B cell (primary cell): ENCODE measurements at regions not wholly inside any gene's neighbourhood (a gene's known extent, or its start where the extent isn't known, plus 50 kb on each side); places are given as distances from the start of the nearest gene placed in this dataset.

ENCODE experiments used
- ATAC-seq: fragments of 200-7000 bp; cut with Tn5 transposase; one replicate; pipeline ENCODE4 v1.10.0; 2021; ENCODE audit warnings: low read depth, mild to moderate bottlenecking, moderate number of reproducible peaks, moderate library complexity
- CTCF ChIA-PET: fragments of 350-600 bp; sonication (Branson Sonifier 250); formaldehyde crosslinking; loops from one replicate; lab custom pipeline; 2021; ENCODE audit warnings: antibody characterized with exemption, inconsistent platforms; lab: Charles Lee
- POLR2A ChIA-PET: fragments of 350-600 bp; sonication (Branson Sonifier 250); formaldehyde crosslinking; loops from one replicate; lab custom pipeline; 2021; ENCODE audit warnings: antibody characterized with exemption; lab: Charles Lee
- DNase-seq: peaks from one replicate; pipeline ENCODE4 v3.0.0; 2013
- H2AFZ ChIP-seq: 2 replicates; pipeline ENCODE4 v1.6.1; 2012; ENCODE audit warnings: mild to moderate bottlenecking, low read depth, low read length; ENCODE audit not compliant: insufficient read depth, poor library complexity, severe bottlenecking
- H3K27ac ChIP-seq, 2 donors: 1 replicate in 1 of 2; 2 replicates in 1 of 2; pipeline ENCODE4 v1.5.1; 2012 to 2013; ENCODE audit warnings: low read length in 2 of 2, mild to moderate bottlenecking in 2 of 2, moderate library complexity in 1 of 2
- H3K27me3 ChIP-seq, 4 experiments: fragments of 200-600 bp in 1 of 4; sonication (generic) in 1 of 4; replicated peaks in 1 of 4; 1 replicate in 2 of 4; 2 replicates in 2 of 4; pipeline versions ENCODE4 v1.6.1 to v1.7.0; 2013 to 2016; ENCODE audit warnings: low read length in 3 of 4, mild to moderate bottlenecking in 2 of 4, mixed read lengths in 1 of 4, moderate library complexity in 1 of 4; ENCODE audit not compliant: insufficient read depth in 4 of 4, control insufficient read depth in 3 of 4; ENCODE audit errors: control extremely low read depth in 1 of 4
- H3K36me3 ChIP-seq, 2 experiments: replicated peaks in 1 of 2; 1 replicate in 1 of 2; 2 replicates in 1 of 2; pipeline versions ENCODE4 v1.6.1 to v1.7.1; 2013; ENCODE audit warnings: low read length in 1 of 2; ENCODE audit not compliant: insufficient read depth in 2 of 2, control insufficient read depth in 1 of 2; ENCODE audit errors: control extremely low read depth in 1 of 2, extremely low read depth in 1 of 2
- H3K4me1 ChIP-seq, 2 donors: fragments of 200-600 bp in 1 of 2; sonication (generic) in 1 of 2; 1 replicate in 1 of 2; 2 replicates in 1 of 2; pipeline versions ENCODE4 v1.5.1 to v1.6.1; 2013 to 2017; ENCODE audit warnings: low read length in 2 of 2; ENCODE audit not compliant: control insufficient read depth in 2 of 2, insufficient read depth in 2 of 2
- H3K4me2 ChIP-seq: replicated peaks from 2 replicates; pipeline ENCODE3; 2012; ENCODE audit warnings: mild to moderate bottlenecking, low read depth, low read length; ENCODE audit not compliant: poor library complexity, severe bottlenecking
- H3K4me3 ChIP-seq, 5 experiments: fragments of 200-600 bp in 1 of 5; sonication (generic) in 1 of 5; 1 replicate in 3 of 5; 2 replicates in 2 of 5; pipeline versions ENCODE4 v1.5.1 to v1.7.0; 2011 to 2016; ENCODE audit warnings: low read length in 4 of 5, mild to moderate bottlenecking in 4 of 5, low read depth in 2 of 5, control low read depth in 1 of 5, moderate library complexity in 1 of 5; ENCODE audit not compliant: insufficient read depth in 1 of 5; ENCODE audit errors: control extremely low read depth in 1 of 5, extremely low read depth in 1 of 5
- H3K79me2 ChIP-seq: fragments of 200-600 bp; sonication (generic); one replicate; pipeline ENCODE4 v1.6.0; 2016; ENCODE audit warnings: low read length; ENCODE audit not compliant: control insufficient read depth, insufficient read depth
- H3K9ac ChIP-seq: fragments of 200-600 bp; sonication (generic); 2 replicates; pipeline ENCODE4 v1.6.1; 2017; ENCODE audit warnings: mild to moderate bottlenecking, low read length, moderate library complexity
- H3K9me3 ChIP-seq, 3 donors: one replicate each; pipeline versions ENCODE4 v1.6.1 to v1.7.1; 2013; ENCODE audit warnings: low read length in 2 of 3; ENCODE audit not compliant: control insufficient read depth in 2 of 3, insufficient read depth in 1 of 3; ENCODE audit errors: control extremely low read depth in 1 of 3
- H4K20me1 ChIP-seq: 2 replicates; pipeline ENCODE4 v1.6.0; 2012; ENCODE audit warnings: mild to moderate bottlenecking, low read length; ENCODE audit not compliant: insufficient read depth, control insufficient read depth, poor library complexity, severe bottlenecking
- H3K27ac Mint-ChIP-seq: one replicate; pipeline ENCODE4 v1.8.0; 2021; ENCODE audit warnings: mixed read lengths
- H3K27me3 Mint-ChIP-seq: one replicate; pipeline ENCODE4 v1.8.0; 2021; ENCODE audit warnings: mixed read lengths
- H3K4me1 Mint-ChIP-seq: one replicate; pipeline ENCODE4 v1.8.0; 2021; ENCODE audit warnings: mixed read lengths
- H3K4me3 Mint-ChIP-seq: one replicate; pipeline ENCODE4 v1.8.0; 2021; ENCODE audit warnings: mixed read lengths
- H3K9me3 Mint-ChIP-seq: one replicate; pipeline ENCODE4 v1.8.0; 2022; ENCODE audit warnings: mixed read lengths; ENCODE audit not compliant: insufficient read depth
- EZH2 ChIP-seq: IDR thresholded peaks from 2 replicates; pipeline ENCODE4 v1.6.1; 2012; ENCODE audit warnings: borderline replicate concordance, low read depth, mild to moderate bottlenecking, moderate library complexity, low read length; ENCODE audit not compliant: insufficient read depth, poor library complexity, severe bottlenecking
- WGBS: methylation state at CpG from one replicate; pipeline ENCODE4 v1.1.5; 2013; ENCODE audit warnings: missing lambda C conversion rate; ENCODE audit not compliant: insufficient coverage; 5-methylcytosine and 5-hydroxymethylcytosine counted together
- intact Hi-C: fragments of 100-400 bp; cut with micrococcal nuclease; formaldehyde crosslinking; loops from one replicate; pipeline ENCODE4 v1.10.0; 2022
- TF ChIP-seq, protein P1 (sequence below): fragments of 200-600 bp; IDR thresholded peaks from one replicate; pipeline ENCODE4 v1.8.0; 2022; ENCODE audit warnings: antibody characterized with exemption, mild to moderate bottlenecking

DNA sequence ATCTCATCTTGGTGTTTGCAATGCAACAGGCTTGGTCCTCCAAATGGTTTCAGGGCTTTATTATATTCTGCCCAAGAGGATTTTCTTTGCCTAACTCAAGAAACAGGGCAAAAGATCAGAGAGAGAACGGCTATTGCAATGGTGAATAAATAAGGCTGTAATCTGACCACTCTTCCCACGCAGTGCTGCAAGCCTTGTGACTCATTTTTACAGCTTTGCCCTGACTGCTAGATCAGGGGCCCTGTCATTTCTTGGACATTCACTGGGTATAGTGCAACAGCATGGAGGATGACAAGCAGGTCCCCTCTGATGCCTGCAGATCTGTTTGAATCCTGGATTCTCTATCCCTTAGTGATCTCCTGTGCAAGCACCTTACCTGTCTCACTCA is 459.1 kb downstream of the EBF1 start:
- H3K27ac Mint-ChIP-seq = no peak overlapping the region
- Histone ChIP-seq H3K79me2 (no peaks in the 10 kb centered on the region), H3K27ac (no peak overlapping the region), H3K4me1 (peaks cover 3 to 4% of the 10 kb centered on the region in 2 donors), H3K9ac (no peak overlapping the region), H4K20me1 (no peaks in the 10 kb centered on the region), H3K36me3 (no peaks in the 10 kb centered on the region), H2AFZ (no peak overlapping the region), H3K4me3 (no peak overlapping the region), H3K27me3 (no peaks in the 10 kb centered on the region), H3K9me3 (no peaks in the 10 kb centered on the region), H3K4me2 (no peak overlapping the region)
- POLR2A ChIA-PET = no interaction called here
- no peaks in the 10 kb centered on the region for H3K9me3 Mint-ChIP-seq
- CTCF ChIA-PET = no interaction called here
- intact Hi-C loops = no loop called here
- peaks cover 12% of the 10 kb centered on the region for H3K4me1 Mint-ChIP-seq
- DNase-seq (no peak), ATAC-seq (no peak)
- no peak overlapping the region for H3K4me3 Mint-ChIP-seq
- no peaks in the 10 kb centered on the region for H3K27me3 Mint-ChIP-seq
- WGBS = 93% methylated on average over 2 of the region's 2 CpGs
- TF ChIP-seq, protein P1, sequence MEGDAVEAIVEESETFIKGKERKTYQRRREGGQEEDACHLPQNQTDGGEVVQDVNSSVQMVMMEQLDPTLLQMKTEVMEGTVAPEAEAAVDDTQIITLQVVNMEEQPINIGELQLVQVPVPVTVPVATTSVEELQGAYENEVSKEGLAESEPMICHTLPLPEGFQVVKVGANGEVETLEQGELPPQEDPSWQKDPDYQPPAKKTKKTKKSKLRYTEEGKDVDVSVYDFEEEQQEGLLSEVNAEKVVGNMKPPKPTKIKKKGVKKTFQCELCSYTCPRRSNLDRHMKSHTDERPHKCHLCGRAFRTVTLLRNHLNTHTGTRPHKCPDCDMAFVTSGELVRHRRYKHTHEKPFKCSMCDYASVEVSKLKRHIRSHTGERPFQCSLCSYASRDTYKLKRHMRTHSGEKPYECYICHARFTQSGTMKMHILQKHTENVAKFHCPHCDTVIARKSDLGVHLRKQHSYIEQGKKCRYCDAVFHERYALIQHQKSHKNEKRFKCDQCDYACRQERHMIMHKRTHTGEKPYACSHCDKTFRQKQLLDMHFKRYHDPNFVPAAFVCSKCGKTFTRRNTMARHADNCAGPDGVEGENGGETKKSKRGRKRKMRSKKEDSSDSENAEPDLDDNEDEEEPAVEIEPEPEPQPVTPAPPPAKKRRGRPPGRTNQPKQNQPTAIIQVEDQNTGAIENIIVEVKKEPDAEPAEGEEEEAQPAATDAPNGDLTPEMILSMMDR = no peak
- no peak for TF ChIP-seq EZH2

DNA sequence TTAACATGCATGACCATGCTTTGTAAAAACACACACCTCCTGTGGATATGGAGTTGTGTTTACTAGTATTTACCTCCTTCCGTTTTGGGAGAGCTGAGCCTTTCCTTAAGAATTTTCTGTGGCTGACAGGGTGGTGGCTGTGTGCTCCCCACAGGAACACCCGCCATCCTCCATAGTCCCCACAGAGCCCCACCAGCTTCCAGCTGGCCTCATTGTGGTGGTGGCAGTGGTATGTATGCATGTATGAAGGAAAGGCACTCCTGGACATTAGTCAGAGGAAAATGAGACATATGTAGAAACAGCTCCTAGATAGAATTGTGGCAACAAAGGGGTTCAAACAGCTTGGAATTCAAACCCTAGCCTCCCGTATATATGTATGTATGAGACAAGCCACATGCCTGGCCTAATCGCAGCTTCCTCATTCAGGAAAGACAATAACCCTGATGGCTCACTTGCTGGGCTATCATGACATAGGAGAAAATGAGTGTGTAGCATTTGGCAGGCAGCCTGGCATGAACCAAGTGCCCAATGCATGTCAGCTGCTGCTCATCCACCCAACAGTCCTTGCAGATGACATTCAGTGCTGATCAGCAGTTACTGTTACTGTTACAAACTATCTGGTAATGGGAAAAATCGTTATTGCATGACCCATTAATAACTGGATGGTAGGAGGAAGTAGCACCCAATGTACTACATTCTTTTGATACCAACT is 459.7 kb downstream of the EBF1 start:
- Mint-ChIP-seq H3K4me3 (no peak overlapping the region), H3K4me1 (peaks cover 14% of the 10 kb centered on the region), H3K27ac (no peak overlapping the region), H3K27me3 (no peaks in the 10 kb centered on the region), H3K9me3 (no peaks in the 10 kb centered on the region)
- Histone ChIP-seq H3K4me2 (no peak overlapping the region), H3K27me3 (no peaks in the 10 kb centered on the region), H3K36me3 (no peaks in the 10 kb centered on the region), H2AFZ (no peak overlapping the region), H3K4me3 (no peak overlapping the region), H3K4me1 (peaks cover 3 to 7% of the 10 kb centered on the region in 2 donors), H3K79me2 (no peaks in the 10 kb centered on the region), H3K9me3 (no peaks in the 10 kb centered on the region), H4K20me1 (no peaks in the 10 kb centered on the region), H3K9ac (no peak overlapping the region), H3K27ac (no peak overlapping the region)
- no peak for ATAC-seq
- ChIA-PET CTCF (no interaction called here), POLR2A (no interaction called here)
- no peak for TF ChIP-seq EZH2
- TF ChIP-seq, protein P1 = no peak
- intact Hi-C loops = no loop called here
- DNase-seq = no peak
- WGBS = 100% methylated on average over 1 of the region's 5 CpGs
